AG09319 (cell line): ENCODE measurements at regions not wholly inside any gene's neighbourhood (a gene's known extent, or its start where the extent isn't known, plus 50 kb on each side); places are given as distances from the start of the nearest gene placed in this dataset.

Experiments
- DNase-seq: peaks from one replicate; pipeline ENCODE4 v3.0.0-alpha.2; 2010; ENCODE audit warnings: low read depth; ENCODE audit errors: extremely low read depth
- TF ChIP-seq, protein P1 (sequence below): IDR thresholded peaks from 2 replicates; pipeline ENCODE4 v1.5.1; 2011; ENCODE audit warnings: low read depth, mild to moderate bottlenecking, inconsistent platforms, low read length, moderate library complexity

GRCh38 chr2:187869195-187869594, 315.0 kb upstream of the TFPI start:
- no peak for DNase-seq

GRCh38 chr2:187871506-187871905, 317.3 kb upstream of the TFPI start:
- no peak for DNase-seq
- TF ChIP-seq, protein P1, sequence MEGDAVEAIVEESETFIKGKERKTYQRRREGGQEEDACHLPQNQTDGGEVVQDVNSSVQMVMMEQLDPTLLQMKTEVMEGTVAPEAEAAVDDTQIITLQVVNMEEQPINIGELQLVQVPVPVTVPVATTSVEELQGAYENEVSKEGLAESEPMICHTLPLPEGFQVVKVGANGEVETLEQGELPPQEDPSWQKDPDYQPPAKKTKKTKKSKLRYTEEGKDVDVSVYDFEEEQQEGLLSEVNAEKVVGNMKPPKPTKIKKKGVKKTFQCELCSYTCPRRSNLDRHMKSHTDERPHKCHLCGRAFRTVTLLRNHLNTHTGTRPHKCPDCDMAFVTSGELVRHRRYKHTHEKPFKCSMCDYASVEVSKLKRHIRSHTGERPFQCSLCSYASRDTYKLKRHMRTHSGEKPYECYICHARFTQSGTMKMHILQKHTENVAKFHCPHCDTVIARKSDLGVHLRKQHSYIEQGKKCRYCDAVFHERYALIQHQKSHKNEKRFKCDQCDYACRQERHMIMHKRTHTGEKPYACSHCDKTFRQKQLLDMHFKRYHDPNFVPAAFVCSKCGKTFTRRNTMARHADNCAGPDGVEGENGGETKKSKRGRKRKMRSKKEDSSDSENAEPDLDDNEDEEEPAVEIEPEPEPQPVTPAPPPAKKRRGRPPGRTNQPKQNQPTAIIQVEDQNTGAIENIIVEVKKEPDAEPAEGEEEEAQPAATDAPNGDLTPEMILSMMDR: no peak

More at GRCh38 chr2:187869195-187869594, 315.0 kb upstream of the TFPI start:
- TF ChIP-seq, protein P1: no peak

DNA sequence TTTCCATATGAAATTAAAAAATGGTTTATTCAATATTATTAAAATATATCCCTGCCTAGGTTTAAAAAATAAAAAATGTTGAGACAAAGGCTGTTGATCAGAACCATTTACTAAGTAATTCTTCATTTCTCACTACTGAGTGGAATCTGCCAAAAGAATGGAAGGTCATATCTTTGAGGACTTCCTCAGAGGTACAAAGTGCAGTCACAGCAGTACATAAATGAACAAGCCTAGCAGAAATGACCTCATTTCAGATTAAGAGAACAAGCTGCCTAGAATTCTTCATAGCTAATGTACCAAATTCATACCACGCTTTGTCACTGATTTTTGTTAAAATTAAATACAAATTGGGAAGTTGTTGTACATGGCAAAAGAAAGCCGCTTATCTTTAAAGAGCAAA, 318.9 kb upstream of the TFPI start:
- TF ChIP-seq, protein P1: no peak
- no peak for DNase-seq

DNA sequence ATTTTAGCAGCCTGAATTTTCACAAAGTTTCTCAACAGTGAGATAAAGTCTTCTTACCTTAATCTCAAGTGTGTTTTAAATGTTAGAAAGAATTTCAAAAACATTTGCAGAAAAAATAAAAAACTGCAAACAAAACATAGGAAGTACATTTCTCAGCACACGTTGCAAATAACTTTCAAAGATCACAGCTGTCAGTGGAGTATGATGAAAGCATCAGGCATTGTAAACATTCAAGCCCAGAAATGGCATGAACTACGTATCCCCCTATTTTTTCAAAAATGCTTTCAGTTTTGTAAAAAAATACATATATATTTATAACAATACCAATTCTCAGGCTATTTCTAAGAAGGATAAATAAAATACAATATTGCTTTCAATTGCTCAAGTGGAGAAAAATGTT, 320.6 kb upstream of the TFPI start:
- TF ChIP-seq, protein P1: no peak
- no peak for DNase-seq

- no peak for DNase-seq
These were observed 321.3 kb upstream of the TFPI start for GRCh38 chr2:187875261-187876141.

DNA sequence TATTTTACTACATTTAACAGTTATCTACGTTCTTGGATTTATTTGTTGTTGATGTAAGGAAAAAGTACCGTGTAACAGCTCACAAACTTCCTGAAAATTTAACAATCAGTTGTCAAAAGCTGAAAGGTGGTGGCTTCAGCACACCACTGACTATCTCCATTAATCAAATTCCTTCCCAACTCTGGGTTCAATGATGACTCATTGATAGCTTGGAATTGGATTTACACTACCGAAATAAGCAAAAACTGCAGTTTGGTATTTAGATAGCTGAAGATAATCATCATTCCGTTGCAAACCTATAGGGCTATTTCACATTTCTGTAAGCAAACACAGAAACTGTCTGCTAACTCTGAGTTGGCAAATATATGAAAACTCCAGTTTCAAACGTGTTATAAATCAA, 322.3 kb upstream of the TFPI start:
- TF ChIP-seq, protein P1: no peak
- no peak for DNase-seq

More at GRCh38 chr2:187875261-187876141, 321.3 kb upstream of the TFPI start:
- TF ChIP-seq, protein P1: no peak

DNA sequence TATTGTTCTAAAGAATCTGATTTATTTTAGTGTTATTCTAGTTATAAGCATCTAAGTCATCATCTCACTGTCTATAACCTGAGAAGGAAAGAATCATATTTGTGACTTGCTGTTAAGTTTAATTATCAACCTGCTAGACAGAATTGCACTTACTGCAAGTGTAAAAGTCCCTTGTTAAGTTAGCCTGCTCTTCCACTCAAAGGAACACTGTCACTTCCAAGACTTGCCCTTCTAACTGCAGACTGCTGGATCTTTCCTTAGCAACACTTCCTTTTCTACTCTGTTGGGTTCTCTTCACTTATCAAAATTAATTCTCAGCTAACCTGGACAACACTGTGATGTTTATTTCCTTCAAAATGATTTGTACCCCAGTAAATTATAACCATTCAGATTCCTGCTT, 323.2 kb upstream of the TFPI start:
- DNase-seq: no peak
- TF ChIP-seq, protein P1: no peak
